ELF-1 (cell line): ENCODE measurements at regions not wholly inside any gene's neighbourhood (a gene's known extent, or its start where the extent isn't known, plus 50 kb on each side); places are given as distances from the start of the nearest gene placed in this dataset.

ENCODE experiments used
- DNase-seq: peaks from one replicate; pipeline ENCODE4 v3.0.0-alpha.2; 2016; ENCODE audit warnings: low read depth, low spot score

- DNase-seq, result no peak
These were observed 102.1 kb upstream of the SIAH1 start for GRCh38 chr16:48487287-48487686.

- DNase-seq, result no peak
These were observed 96.6 kb upstream of the SIAH1 start for GRCh38 chr16:48481772-48482171.

- DNase-seq, result no peak
These were observed 96.0 kb upstream of the SIAH1 start for GRCh38 chr16:48481211-48481610.

- DNase-seq, result no peak
These were observed 94.7 kb upstream of the SIAH1 start for GRCh38 chr16:48479955-48480354.

- DNase-seq, result no peak
These were observed 94.1 kb upstream of the SIAH1 start for GRCh38 chr16:48479329-48479728.

- peak; percentile 49 for DNase-seq
These were observed 93.2 kb upstream of the SIAH1 start for GRCh38 chr16:48478393-48478792.

GRCh38 chr16:48471435-48471834 lies 86.2 kb upstream of the SIAH1 start:
- DNase-seq, result no peak

- DNase-seq, result no peak
These were observed 77.0 kb upstream of the SIAH1 start for GRCh38 chr16:48462106-48462740.

- no peak for DNase-seq
These were observed 74.0 kb upstream of the SIAH1 start for GRCh38 chr16:48459167-48459566.

GRCh38 chr16:48454051-48454450 lies 68.8 kb upstream of the SIAH1 start:
- DNase-seq, result no peak

- DNase-seq, result no peak
These were observed 68.0 kb upstream of the SIAH1 start for GRCh38 chr16:48452991-48453760.

GRCh38 chr16:48451323-48451722 lies 66.1 kb upstream of the SIAH1 start:
- DNase-seq, result no peak

GRCh38 chr16:48450367-48450766 lies 65.2 kb upstream of the SIAH1 start:
- DNase-seq, result no peak

GRCh38 chr16:48448841-48449481 lies 63.7 kb upstream of the SIAH1 start:
- no peak for DNase-seq

GRCh38 chr16:48447940-48448536 lies 62.8 kb upstream of the SIAH1 start:
- no peak for DNase-seq

- DNase-seq, result no peak
These were observed 62.2 kb upstream of the SIAH1 start for GRCh38 chr16:48447428-48447827.

- DNase-seq, result peak; percentile 29
These were observed 61.3 kb upstream of the SIAH1 start for GRCh38 chr16:48446534-48446920.

- no peak for DNase-seq
These were observed 60.7 kb upstream of the SIAH1 start for GRCh38 chr16:48445782-48446533.

- no peak for DNase-seq
These were observed 59.4 kb upstream of the SIAH1 start for GRCh38 chr16:48444574-48444973.

- no peak for DNase-seq
These were observed 57.2 kb upstream of the SIAH1 start for GRCh38 chr16:48442379-48442778.

GRCh38 chr16:48441863-48442279 lies 56.7 kb upstream of the SIAH1 start:
- DNase-seq, result no peak

GRCh38 chr16:48441106-48441505 lies 55.9 kb upstream of the SIAH1 start:
- peak; percentile 12 for DNase-seq
